Right renal pelvis (tissue), 4 donors: ENCODE measurements at regions not wholly inside any gene's neighbourhood (a gene's known extent, or its start where the extent isn't known, plus 50 kb on each side); places are given as distances from the start of the nearest gene placed in this dataset.
"Not testable (repeated sequence)": the region's sequence is repeated elsewhere in the genome, so short reads cannot be mapped to it uniquely, and the experiment has no call there.

ENCODE experiments used
- DNase-seq, 4 donors: peaks; one replicate each; pipeline ENCODE4 v3.0.0-alpha.2; 2013; ENCODE audit warnings: low read depth in 4 of 4, low spot score in 3 of 4, missing footprints in 1 of 4

- no peak for DNase-seq
These were observed 111.4 kb upstream of the RBMS3 start for GRCh38 chr3:29169451-29169850.

DNA sequence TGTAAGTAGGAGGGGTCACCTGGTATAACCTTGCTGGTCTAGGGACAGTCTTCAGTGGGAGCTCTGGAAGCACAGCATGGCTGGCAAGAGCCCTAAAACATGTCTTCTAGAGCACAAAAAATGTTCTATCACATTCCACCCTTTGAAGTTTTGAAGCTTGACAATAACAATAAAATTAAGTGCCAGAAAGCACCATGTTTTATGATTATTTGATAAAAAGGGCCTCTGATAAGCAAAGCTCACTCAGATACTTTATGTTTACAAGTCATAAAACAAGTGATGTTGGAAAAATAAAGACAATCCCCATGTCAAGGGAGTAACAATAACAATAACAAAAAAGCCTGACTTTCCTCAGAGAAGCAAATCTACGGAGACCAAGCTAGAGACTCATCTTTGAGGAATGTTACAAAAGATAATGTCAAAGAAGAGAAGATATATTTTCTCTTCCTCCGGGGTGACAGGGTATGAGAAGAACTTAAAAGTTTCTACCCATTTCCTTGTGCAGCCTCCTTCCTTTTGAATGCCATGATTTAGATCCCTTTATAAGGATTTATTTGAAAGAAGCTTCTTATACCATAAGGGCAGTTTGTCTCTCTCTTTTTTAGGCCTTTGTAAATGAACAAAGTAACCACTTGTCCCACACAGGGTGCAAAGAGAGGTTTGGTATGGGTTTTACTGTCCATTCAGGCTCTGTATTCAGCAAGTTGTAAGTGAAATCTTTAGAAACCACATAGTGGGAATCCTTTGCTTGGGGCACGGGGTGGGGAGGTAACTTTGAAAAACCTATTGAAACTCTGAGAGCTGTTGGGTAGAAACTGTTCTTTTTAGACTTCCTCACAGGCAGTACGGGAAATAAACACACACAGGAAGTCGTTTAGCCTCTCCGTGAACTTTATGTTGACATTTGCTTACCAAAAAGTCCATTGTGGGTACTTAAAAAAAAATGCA, 109.6 kb upstream of the RBMS3 start:
- no peak for DNase-seq

- no peak for DNase-seq
These were observed 104.4 kb upstream of the RBMS3 start for GRCh38 chr3:29176501-29176900.

DNA sequence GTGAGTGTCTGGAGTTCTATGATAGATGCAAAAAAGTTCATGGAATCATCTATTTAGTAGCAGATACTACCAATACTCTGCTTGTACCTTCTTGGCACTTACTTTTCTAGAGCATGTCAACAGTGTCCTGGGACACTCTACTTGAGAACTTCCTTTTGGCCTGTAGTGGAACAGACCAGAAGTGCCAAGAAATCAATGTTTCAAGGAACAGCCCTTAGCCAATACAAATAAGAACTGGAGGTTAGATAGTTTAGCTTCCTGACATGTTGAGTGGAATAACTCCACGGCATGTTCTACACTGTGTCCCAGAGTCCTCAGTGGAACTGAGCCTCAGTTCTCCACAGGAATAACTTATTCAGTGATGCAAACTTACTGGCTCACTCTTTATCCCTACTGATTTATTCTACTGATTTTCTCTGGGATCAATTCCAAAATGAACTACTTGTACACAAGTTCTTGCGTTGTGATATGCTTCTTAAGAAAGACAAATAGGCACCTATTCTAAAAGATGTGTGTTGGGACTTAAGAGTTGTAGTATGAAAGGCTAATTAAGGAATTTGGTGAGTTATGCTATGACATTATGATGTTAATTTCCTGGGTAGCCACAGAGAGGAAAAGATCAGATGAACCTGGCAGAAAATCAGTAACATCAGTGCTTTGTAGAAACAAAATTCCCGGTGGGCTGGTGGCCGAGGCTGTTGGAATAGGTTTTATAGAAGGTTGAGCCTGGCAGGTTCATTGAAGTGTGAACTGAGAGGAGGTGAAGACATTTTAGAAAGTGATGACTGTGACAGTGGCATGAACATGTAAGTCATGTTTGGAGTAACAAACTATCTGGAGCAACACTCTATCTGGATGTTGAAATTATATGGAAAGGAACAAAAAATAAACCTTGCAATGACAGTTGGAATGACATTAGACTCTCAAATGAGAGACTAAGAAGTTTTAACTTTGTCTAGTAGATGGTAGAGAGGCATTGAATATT, 101.8 kb upstream of the RBMS3 start:
- DNase-seq, result no peak

GRCh38 chr3:29181149-29181780, 99.6 kb upstream of the RBMS3 start:
- DNase-seq, result no peak

DNA sequence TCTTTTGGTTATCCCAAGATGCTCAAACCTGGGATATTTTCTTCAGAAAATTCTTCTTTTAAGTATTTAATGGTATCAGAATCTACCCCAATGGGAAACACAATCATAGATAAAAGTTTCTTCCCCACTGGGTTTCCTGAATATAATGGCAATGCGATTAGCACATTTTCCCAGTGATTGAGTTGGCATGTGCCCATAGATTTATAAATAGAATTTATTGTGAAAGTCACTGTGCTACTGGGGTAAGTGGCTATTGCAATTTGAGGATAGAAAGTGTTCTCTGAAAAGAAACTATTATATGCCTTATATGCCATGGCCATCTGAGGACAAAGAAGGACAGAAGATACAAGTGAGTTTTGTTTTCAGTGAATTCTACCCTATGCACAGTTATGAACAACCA, 99.0 kb upstream of the RBMS3 start:
- no peak for DNase-seq

DNA sequence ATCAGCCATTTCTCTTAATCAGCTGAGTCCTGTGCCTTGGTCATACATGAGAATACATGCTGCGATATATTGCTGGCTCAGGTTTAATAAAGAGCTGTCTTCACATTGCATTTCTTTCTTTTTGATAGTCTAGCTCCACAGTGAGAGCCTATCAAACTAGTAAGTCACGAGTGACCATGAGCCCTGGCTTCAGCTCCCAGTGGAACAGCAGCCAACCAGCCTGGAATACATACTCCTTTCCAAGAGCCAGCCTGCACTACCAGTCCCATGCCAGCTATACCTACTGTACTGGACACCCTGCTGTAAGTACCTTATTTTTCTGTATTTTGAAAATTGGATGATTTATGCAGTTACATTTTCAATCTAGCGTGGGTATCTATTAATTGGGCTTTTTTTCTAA, 98.0 kb upstream of the RBMS3 start:
- not testable (repeated sequence) for DNase-seq

- DNase-seq, result no peak
These were observed 97.4 kb upstream of the RBMS3 start for GRCh38 chr3:29183346-29184087.

GRCh38 chr3:29185706-29186105, 95.2 kb upstream of the RBMS3 start:
- no peak for DNase-seq

DNA sequence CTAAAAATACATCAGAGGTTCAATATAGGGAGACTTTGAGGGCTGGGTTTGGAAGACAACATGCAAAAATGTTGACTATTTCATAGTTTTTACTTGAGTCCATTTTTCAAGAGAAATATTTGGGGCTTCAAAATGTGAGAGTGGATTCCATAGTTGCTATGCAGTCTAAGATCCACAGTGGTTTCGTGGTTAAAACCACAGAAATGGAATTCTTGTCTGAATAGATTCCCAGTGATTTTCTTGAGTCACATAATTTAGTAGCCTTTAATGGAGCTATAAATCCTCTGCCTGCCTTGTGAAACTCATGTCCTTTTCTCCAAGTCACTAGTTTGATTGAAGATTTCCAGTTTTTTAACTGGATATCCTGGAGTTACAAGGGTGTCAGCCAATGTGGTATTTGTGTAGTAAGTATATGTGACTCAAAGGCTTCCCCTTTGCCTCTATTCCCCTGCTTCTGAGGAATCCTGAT, 94.7 kb upstream of the RBMS3 start:
- DNase-seq, result no peak

GRCh38 chr3:29186982-29187725, 93.7 kb upstream of the RBMS3 start:
- DNase-seq, result no peak

DNA sequence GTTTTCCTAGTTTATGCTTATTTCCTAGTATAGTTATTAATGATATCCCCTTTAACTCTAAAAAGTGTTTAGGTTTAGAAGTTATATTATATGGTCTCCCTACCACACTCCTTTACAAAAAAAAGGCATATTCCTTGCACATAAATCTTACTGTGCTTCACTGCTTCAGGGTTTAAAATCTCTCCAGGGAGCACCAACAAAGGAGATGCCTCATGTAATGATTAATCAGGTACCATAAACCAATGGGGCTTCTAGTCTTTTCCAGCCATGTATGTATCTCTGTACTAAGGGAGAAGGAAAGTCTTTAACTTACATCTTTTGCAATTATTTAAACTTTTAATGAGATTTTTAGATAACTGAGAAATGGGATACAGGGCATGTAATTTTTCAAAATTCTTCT, 91.5 kb upstream of the RBMS3 start:
- DNase-seq, result no peak

DNA sequence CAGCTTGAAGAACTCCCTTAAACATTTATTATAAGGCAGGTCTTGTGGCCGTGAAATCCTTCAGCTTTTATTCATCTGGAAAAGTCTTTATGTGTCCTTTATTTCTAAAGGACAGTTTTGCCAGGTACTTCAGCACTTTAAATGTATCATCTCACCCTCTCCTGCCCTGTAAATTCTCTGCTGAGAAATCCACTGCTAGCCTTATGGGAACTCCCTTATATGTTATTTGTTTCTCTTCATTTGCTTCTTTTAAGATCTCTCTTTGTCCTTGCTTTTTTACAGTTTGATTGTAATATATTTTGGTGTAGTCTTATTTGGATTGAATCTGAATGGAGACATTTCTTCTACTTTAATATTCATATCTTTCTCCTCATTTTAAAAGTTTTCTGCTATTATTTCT, 86.7 kb upstream of the RBMS3 start:
- no peak for DNase-seq

DNA sequence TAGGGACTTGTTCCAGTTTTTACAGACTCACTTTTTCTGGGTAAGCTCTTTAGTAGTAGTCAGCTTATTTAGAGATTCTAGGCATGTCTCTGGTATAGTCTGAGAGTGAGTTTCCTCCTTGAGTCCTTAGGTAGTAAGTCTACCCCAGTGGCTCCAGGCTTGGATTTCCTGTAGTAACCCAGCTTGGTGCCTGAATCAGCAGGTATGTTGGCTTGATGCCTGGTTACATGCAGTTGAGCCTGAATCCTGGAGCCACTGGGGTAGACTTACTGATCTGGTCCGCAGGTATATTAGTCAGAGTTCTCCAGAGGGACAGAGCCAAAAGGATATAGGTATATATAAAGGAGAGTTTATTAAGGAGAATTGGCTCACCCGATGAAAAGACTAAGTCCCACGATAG, 85.8 kb upstream of the RBMS3 start:
- DNase-seq, result no peak

GRCh38 chr3:29201604-29202003, 79.3 kb upstream of the RBMS3 start:
- DNase-seq, result no peak

GRCh38 chr3:29202378-29202777, 78.5 kb upstream of the RBMS3 start:
- DNase-seq, result no peak

DNA sequence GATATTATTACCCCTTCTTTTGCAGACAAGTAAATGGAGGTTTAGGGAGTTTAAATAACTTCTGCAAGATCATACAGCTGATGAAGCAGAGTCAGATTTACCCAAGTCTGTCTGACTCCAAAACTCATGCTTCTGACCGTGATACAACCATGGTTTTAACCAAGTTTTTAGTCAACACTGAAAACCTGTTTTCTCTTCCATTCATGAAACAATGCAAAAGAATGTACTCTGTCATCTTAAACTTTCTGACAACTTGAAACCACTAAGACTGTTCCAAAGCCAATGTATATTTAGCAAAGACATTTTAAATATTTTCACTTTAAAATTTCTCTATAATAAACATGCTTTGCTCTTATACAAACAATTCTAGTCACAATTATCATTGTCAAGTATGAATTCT, 77.0 kb upstream of the RBMS3 start:
- DNase-seq, result no peak

- no peak for DNase-seq
These were observed 73.4 kb upstream of the RBMS3 start for GRCh38 chr3:29207427-29207826.

DNA sequence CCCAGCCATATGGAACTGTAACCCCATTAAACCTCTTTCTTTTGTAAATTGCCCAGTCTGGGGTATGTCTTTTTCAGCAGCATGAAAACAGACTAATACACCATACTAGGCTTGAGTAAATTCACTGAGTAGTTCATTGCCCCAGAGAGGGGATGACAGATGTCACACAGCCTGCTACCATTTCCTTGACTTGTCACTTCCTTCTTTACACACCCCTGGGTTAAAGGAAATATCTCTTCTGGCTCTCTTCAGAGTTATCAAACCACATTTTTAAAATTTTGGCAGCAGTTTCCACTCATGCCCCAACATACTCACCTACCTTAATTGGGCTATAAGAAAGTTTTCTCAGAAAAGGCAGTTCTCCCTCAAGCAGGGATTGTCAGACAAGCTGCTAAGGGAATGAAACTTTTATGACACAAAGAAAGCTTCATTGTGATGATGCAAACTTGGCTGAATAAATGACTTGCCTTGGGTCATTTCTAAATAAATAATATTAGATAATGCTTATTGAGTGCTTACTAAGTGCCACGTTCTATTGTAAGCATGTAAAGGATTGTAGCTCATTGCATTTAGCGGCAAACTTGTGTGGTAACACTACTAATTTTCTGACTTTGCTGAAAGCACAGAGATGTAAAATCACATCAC, 68.0 kb upstream of the RBMS3 start:
- DNase-seq, result no peak
